HG02973 (cell line): ENCODE measurements at regions not wholly inside any gene's neighbourhood (a gene's known extent, or its start where the extent isn't known, plus 50 kb on each side); places are given as distances from the start of the nearest gene placed in this dataset.
"Not testable (repeated sequence)": the region's sequence is repeated elsewhere in the genome, so short reads cannot be mapped to it uniquely, and the experiment has no call there.

Experiments
- ATAC-seq: cut with Tn5 transposase; IDR thresholded peaks from one replicate; pipeline ENCODE4 v1.9.1; 2021; ENCODE audit warnings: moderate library complexity; ENCODE audit not compliant: unreplicated experiment

- ATAC-seq, result no peak
Measured at GRCh38 chr1:38677756-38678155, 181.8 kb downstream of the RRAGC start.

GRCh38 chr1:38677311-38677710 is 182.3 kb downstream of the RRAGC start:
- no peak for ATAC-seq

GRCh38 chr1:38672692-38673091 is 186.9 kb downstream of the RRAGC start:
- no peak for ATAC-seq

GRCh38 chr1:38671221-38671620 is 188.4 kb downstream of the RRAGC start:
- ATAC-seq, result no peak

- ATAC-seq, result no peak
Measured at GRCh38 chr1:38670544-38671122, 188.9 kb downstream of the RRAGC start.

- ATAC-seq, result no peak
Measured at GRCh38 chr1:38667626-38668025, 191.9 kb downstream of the RRAGC start.

- ATAC-seq, result no peak
Measured at GRCh38 chr1:38662126-38662525, 197.4 kb downstream of the RRAGC start.

- ATAC-seq, result no peak
Measured at GRCh38 chr1:38658883-38659282, 200.7 kb downstream of the RRAGC start.

GRCh38 chr1:38657873-38658272 is 201.7 kb downstream of the RRAGC start:
- ATAC-seq, result no peak

- no peak for ATAC-seq
Measured at GRCh38 chr1:38657207-38657840, 202.2 kb downstream of the RRAGC start.

GRCh38 chr1:38656726-38657125 is 202.8 kb downstream of the RRAGC start:
- ATAC-seq, result no peak

- ATAC-seq, result no peak
Measured at GRCh38 chr1:38652217-38652616, 207.4 kb downstream of the RRAGC start.

- ATAC-seq, result no peak
Measured at GRCh38 chr1:38651669-38652068, 207.9 kb downstream of the RRAGC start.

- ATAC-seq, result no peak
Measured at GRCh38 chr1:38648417-38648816, 211.2 kb downstream of the RRAGC start.

- ATAC-seq, result not testable (repeated sequence)
Measured at GRCh38 chr1:38647341-38647740, 212.2 kb downstream of the RRAGC start.

- ATAC-seq, result no peak
Measured at GRCh38 chr1:38644092-38644491, 215.5 kb downstream of the RRAGC start.

GRCh38 chr1:38641661-38642060 is 217.9 kb downstream of the RRAGC start:
- no peak for ATAC-seq

- no peak for ATAC-seq
Measured at GRCh38 chr1:38640371-38640770, 219.2 kb downstream of the RRAGC start.

GRCh38 chr1:38628241-38628640 is 231.3 kb downstream of the RRAGC start:
- no peak for ATAC-seq

GRCh38 chr1:38625939-38626338 is 233.6 kb downstream of the RRAGC start:
- no peak for ATAC-seq

- no peak for ATAC-seq
Measured at GRCh38 chr1:38624336-38625039, 235.1 kb downstream of the RRAGC start.

- no peak for ATAC-seq
Measured at GRCh38 chr1:38623529-38623928, 236.0 kb downstream of the RRAGC start.
